GM18873 (cell line): ENCODE measurements at regions not wholly inside any gene's neighbourhood (a gene's known extent, or its start where the extent isn't known, plus 50 kb on each side); places are given as distances from the start of the nearest gene placed in this dataset.

Experiments
- ATAC-seq: cut with Tn5 transposase; IDR thresholded peaks from one replicate; pipeline ENCODE4 v1.9.1; 2021; ENCODE audit warnings: mild to moderate bottlenecking, moderate library complexity, moderate number of reproducible peaks; ENCODE audit not compliant: unreplicated experiment, low FRiP score

GRCh38 chr2:9753665-9754531 is 89.4 kb upstream of the TAF1B start:
- ATAC-seq: no peak

DNA sequence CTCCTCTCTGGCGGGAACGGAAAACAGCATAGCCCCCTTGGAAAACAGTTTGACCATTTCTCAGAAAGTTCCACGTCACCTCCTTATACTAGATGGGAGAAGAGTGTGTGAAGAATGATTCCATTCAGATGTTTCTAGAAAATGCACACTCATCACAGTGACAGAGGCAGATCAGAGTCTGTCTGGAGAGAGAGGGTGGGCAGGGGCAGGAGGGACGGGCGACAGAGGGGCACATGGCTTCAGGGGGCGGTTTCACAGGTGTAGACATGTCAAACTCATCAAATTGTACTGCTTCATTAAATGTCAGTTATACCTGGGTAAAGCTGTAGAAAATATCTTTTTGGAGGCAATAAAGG is 88.8 kb upstream of the TAF1B start:
- ATAC-seq: no peak

GRCh38 chr2:9755008-9755407 is 88.3 kb upstream of the TAF1B start:
- no peak for ATAC-seq

GRCh38 chr2:9755638-9756037 is 87.6 kb upstream of the TAF1B start:
- no peak for ATAC-seq

DNA sequence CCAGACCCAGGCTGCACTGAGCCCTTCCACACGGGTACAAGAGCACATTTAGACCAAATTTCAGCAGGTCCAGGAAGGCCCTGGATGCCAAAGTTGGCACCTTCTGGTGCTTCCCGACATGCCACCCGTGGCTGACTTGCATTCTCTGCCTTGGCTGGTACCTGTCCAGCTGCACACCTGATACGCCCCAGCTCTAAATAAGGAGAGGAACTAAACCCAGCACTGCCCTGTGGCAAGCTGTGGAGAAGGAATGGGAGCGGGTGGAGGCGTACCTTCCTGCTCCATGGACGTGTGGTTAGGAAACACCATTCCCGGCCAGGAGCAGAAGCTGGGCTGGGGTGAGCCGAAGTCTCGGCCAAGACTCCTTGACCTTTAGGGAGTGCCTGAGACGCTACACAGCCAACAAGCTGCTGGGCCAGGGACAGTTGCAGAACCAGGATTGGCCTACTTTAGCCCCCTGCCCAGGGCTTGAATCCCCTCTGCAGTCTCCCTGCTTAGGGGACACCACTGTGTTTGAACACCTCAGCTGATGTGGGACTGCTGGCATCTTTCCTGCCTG is 86.5 kb upstream of the TAF1B start:
- ATAC-seq: no peak

DNA sequence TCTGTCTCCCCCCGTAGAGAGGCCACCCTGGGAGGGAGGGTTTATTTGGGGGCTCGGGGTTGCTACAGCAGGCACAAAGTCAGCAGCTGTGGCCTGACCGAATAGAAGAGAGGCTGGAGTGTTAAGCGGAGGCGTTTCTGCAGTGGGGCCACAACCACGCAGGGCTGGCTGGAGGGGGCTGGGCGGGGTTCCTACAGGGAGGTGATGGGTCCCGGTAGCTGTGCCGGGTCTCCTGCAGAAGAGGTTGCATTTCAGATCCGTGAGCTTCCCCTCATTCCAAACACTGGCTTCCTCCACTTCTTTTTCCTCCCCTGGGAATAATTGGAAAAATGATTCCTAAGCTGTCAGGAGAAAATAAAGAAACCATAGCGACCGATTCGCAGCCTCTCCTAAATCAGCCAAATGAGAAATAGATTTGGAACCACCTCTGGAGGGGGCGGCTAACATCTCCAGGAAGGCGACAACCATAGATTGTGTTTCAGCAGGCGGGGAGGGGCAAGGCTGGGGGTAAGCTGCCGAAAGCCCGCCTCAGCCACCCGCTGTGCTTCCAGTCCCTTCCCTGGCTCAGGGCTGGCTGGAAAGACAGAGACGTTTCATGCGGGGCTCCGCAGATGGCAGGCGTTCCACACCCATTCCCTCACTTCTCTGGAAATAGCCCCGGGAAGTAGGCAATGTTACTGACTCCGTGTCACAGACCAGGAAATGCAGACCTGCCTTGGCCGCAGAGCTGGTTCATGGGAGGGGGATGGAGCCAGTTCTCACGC is 85.6 kb upstream of the TAF1B start:
- ATAC-seq: no peak

GRCh38 chr2:9758741-9759140 is 84.5 kb upstream of the TAF1B start:
- ATAC-seq: no peak

GRCh38 chr2:9760069-9760901 is 83.0 kb upstream of the TAF1B start:
- no peak for ATAC-seq

GRCh38 chr2:9760902-9761228 is 82.4 kb upstream of the TAF1B start:
- no peak for ATAC-seq

DNA sequence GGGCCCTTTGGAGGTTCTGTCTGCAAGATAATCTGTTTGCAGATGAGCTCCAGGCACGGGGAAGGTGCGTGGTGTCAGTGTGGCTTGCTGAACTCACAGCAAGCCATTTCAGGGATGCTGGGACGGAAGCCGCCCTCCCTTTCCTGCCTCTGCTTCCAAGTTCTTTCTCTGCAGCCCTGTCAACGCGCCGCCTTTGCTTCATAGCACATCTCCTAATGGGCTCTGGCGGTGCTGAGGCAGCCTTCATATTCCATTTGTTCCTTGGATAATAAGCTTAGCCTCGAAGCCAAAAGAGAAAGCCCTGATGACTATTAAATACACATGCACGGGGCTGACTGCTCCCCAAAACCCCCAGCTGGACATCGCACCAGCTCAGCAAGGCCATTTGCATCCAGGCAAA is 81.7 kb upstream of the TAF1B start:
- ATAC-seq: no peak

DNA sequence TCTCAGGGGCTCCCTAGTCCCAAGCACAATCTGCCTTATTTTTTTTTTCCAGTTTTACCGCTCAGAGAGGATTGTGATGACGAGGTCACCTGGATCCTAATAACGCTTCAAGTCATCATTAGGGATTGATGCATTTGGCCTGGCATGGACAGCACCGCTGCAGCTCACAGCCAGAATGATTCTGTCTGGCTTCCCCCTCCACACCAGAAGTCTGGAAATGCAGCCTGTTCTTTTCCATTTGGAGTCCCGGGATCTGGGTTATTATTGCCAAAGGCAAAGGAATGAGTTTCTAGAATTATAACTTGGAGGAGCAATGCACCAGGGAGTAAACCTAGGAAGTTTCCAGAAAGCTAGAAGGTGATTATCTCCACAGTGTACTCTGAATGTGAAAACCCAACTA is 81.1 kb upstream of the TAF1B start:
- no peak for ATAC-seq

GRCh38 chr2:9762941-9763340 is 80.3 kb upstream of the TAF1B start:
- no peak for ATAC-seq

GRCh38 chr2:9763356-9764152 is 79.7 kb upstream of the TAF1B start:
- ATAC-seq: no peak

GRCh38 chr2:9764153-9764778 is 79.0 kb upstream of the TAF1B start:
- no peak for ATAC-seq

DNA sequence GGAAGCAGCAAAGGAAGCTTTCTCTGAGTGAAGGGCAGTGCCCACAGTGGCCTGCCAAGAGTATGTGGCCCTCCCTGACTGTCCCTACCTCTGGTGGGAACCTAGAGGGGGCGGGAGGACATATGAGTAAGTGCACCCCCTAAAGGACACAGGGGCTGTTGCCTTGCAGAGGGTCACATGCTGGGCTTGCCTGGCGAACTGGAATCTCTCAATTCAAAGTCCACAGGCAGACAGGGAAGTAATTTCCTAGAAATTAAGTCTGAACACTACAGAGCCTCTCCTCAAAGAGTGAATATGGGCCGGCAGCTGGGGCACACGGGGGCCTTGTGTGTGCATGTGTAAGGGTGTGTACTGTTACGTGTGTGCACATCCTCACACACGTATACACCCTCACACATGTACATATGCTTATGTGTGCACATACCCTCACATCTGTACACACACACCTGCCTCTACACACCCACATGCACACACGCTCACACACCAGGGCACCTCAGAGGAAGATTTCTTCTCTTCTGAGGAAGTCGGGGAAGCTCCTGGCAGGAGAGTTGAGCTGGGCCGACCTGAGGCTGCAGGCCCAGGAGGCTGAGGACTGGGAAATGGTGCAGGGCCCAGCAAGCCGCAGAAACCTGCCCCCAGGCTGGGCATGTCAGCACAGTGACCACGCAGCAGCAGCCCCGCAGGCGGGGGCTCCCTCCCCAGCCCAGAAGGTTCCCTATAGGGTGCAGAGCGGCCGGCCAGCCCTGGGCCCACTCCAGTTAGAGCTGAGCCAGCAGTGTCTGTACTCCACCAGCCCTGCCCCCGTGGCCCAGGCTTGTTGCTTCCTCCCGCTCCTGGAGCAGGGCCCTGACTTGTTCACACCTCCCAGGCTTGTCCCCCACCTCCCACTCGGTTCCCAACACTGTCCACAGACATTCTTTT is 77.4 kb upstream of the TAF1B start:
- ATAC-seq: no peak

DNA sequence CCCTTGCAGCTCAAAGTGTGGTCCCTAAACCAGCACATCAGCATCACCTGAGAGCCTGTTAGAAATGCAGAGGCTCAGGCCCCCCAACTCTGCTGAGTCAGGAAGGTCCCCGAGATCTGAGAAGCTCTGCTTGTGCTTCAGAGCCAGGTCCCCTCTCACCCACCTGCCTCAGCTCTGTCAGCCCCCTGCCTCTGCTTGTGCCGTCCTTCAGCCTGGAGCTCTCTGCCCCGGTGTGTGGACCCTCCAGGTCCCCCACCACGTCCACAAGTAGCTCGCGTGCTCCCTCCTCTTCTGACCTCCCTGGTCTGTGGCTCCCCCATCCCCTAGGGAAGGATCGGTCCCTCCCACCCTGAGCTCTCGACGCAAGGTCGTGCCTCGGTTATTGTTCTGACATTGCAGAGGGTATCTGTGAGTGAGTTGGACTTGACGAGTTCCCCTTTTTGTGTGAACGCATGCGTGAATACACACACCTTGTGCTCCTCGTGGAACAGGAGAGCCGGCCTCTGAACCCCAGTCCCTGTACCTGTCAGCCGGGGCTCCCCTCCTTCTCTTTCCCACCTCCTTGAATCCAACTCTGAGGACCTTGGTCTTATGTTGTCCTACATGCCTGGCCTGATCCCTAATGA is 75.5 kb upstream of the TAF1B start:
- ATAC-seq: no peak

DNA sequence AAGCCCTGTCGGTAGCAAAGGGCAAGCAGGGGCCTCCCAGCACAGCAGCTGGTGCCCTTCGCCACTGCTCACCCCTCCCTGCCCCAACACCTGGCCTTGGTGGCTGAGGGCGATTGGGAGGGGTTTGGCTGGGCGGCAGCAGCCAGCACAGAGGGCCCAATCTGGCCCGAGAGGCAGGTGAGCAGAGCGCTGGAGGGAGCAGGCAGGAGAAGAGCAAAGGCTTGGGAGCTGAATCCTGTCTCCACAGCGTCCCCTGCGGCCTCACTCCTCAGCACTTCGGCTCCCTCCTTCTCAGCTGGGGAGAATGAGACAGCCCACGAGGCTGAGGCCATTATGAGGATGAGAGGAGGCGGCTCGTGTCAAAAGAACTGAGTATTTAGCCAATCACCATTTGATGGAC is 74.9 kb upstream of the TAF1B start:
- no peak for ATAC-seq
